Mesenchymal stem cell (in vitro differentiated cells and primary cell): ENCODE measurements at regions not wholly inside any gene's neighbourhood (a gene's known extent, or its start where the extent isn't known, plus 50 kb on each side); places are given as distances from the start of the nearest gene placed in this dataset.

ENCODE experiments used
- DNase-seq: peaks from one replicate; pipeline ENCODE4 v3.0.0-alpha.2; 2013
- H2AFZ ChIP-seq: one replicate; pipeline ENCODE4 v1.6.1; 2013; ENCODE audit warnings: low read depth, mild to moderate bottlenecking, control low read depth, inconsistent platforms, low read length, moderate library complexity
- H2AK5ac ChIP-seq: 2 replicates; pipeline ENCODE4 v1.6.1; 2013; ENCODE audit warnings: low read length, moderate library complexity, mild to moderate bottlenecking, inconsistent platforms; ENCODE audit not compliant: severe bottlenecking
- H2BK120ac ChIP-seq: one replicate; pipeline ENCODE4 v1.6.1; 2013; ENCODE audit warnings: low read depth, mild to moderate bottlenecking, inconsistent platforms, low read length, moderate library complexity
- H2BK12ac ChIP-seq, 2 experiments: one replicate each; pipeline ENCODE4 v1.6.1; 2013; ENCODE audit warnings: inconsistent platforms in 2 of 2, low read length in 2 of 2, mild to moderate bottlenecking in 2 of 2, moderate library complexity in 2 of 2, control low read depth in 1 of 2
- H2BK15ac ChIP-seq: one replicate; pipeline ENCODE4 v1.6.1; 2013; ENCODE audit warnings: mild to moderate bottlenecking, low read depth, inconsistent platforms; ENCODE audit not compliant: poor library complexity, severe bottlenecking
- H2BK5ac ChIP-seq: 2 replicates; pipeline ENCODE4 v1.6.1; 2013; ENCODE audit warnings: low read depth, mild to moderate bottlenecking, low read length, control low read depth, inconsistent platforms; ENCODE audit not compliant: poor library complexity, severe bottlenecking
- H3K14ac ChIP-seq, 2 experiments: one replicate each; pipeline ENCODE4 v1.6.1; 2013; ENCODE audit warnings: inconsistent platforms in 2 of 2, low read length in 2 of 2, control low read depth in 1 of 2, mild to moderate bottlenecking in 1 of 2, moderate library complexity in 1 of 2
- H3K18ac ChIP-seq, 2 experiments: one replicate each; pipeline ENCODE4 v1.6.1; 2013; ENCODE audit warnings: inconsistent platforms in 2 of 2, low read length in 2 of 2, control low read depth in 1 of 2, low read depth in 1 of 2, mild to moderate bottlenecking in 1 of 2
- H3K23ac ChIP-seq, 2 experiments: one replicate each; pipeline ENCODE4 v1.6.1; 2013; ENCODE audit warnings: inconsistent platforms in 2 of 2, low read length in 2 of 2, mild to moderate bottlenecking in 2 of 2, moderate library complexity in 2 of 2, control low read depth in 1 of 2
- H3K27ac ChIP-seq: 2 replicates; pipeline ENCODE4 v1.5.1; 2013; ENCODE audit warnings: mild to moderate bottlenecking, moderate library complexity, low read length, control low read depth, inconsistent platforms; ENCODE audit not compliant: poor library complexity, severe bottlenecking
- H3K27me3 ChIP-seq, 2 experiments: 2 replicates each; pipeline versions ENCODE4 v1.6.1 to v1.7.0; 2013; ENCODE audit warnings: low read length in 2 of 2, mild to moderate bottlenecking in 2 of 2, moderate library complexity in 2 of 2, control low read depth in 1 of 2, inconsistent platforms in 1 of 2; ENCODE audit not compliant: control insufficient read depth in 1 of 2, insufficient read depth in 1 of 2
- H3K36me3 ChIP-seq, 2 experiments: 2 replicates each; pipeline versions ENCODE4 v1.6.1 to v1.7.0; 2013; ENCODE audit warnings: low read length in 2 of 2, control low read depth in 1 of 2, inconsistent platforms in 1 of 2, low read depth in 1 of 2, mild to moderate bottlenecking in 1 of 2; ENCODE audit not compliant: insufficient read depth in 2 of 2, control insufficient read depth in 1 of 2
- H3K4ac ChIP-seq, 2 experiments: one replicate each; pipeline ENCODE4 v1.6.1; 2013; ENCODE audit warnings: inconsistent platforms in 2 of 2, low read length in 2 of 2, mild to moderate bottlenecking in 2 of 2, moderate library complexity in 2 of 2, control low read depth in 1 of 2, low read depth in 1 of 2
- H3K4me1 ChIP-seq: 2 replicates; pipeline ENCODE4 v1.6.1; 2013; ENCODE audit warnings: low read depth, low read length, control low read depth; ENCODE audit not compliant: control insufficient read depth, insufficient read depth
- H3K4me2 ChIP-seq: 2 replicates; pipeline ENCODE4 v1.6.1; 2013; ENCODE audit warnings: low read length, mild to moderate bottlenecking, inconsistent platforms; ENCODE audit not compliant: poor library complexity, severe bottlenecking
- H3K4me3 ChIP-seq, 2 experiments: 2 replicates each; pipeline versions ENCODE4 v1.5.1 to v1.7.0; 2013; ENCODE audit warnings: low read length in 2 of 2, mild to moderate bottlenecking in 2 of 2, control low read depth in 1 of 2, low read depth in 1 of 2; ENCODE audit not compliant: insufficient read depth in 1 of 2
- H3K79me1 ChIP-seq: replicated peaks from 2 replicates; pipeline ENCODE4 v1.6.1; 2013; ENCODE audit warnings: mild to moderate bottlenecking, control low read depth, low read length, inconsistent platforms; ENCODE audit not compliant: poor library complexity, severe bottlenecking
- H3K9ac ChIP-seq: 2 replicates; pipeline ENCODE4 v1.7.0; 2013; ENCODE audit warnings: mild to moderate bottlenecking, low read length, moderate library complexity
- H3K9me3 ChIP-seq: 2 replicates; pipeline ENCODE4 v1.7.0; 2013; ENCODE audit warnings: mild to moderate bottlenecking, low read length; ENCODE audit not compliant: control insufficient read depth
- H4K8ac ChIP-seq: one replicate; pipeline ENCODE4 v1.6.1; 2013; ENCODE audit warnings: inconsistent platforms, mild to moderate bottlenecking, low read length, moderate library complexity
- H4K91ac ChIP-seq: one replicate; pipeline ENCODE4 v1.6.1; 2013; ENCODE audit warnings: mild to moderate bottlenecking, low read length, inconsistent platforms
- WGBS: methylation state at CpG from one replicate; pipeline ENCODE4 v1.1.7; 2013; ENCODE audit warnings: mixed read lengths; 5-methylcytosine and 5-hydroxymethylcytosine counted together

- Histone ChIP-seq H3K9ac (no peak overlapping the region), H3K36me3 (no peaks in the 10 kb centered on the region), H2BK5ac (no peak overlapping the region), H3K14ac (no peak overlapping the region), H3K18ac (no peak overlapping the region), H3K27ac (no peak overlapping the region), H2AK5ac (no peak overlapping the region), H2BK12ac (no peak overlapping the region), H4K91ac (no peak overlapping the region), H2AFZ (no peak overlapping the region), H3K4me1 (peaks cover 3% of the 10 kb centered on the region), H3K79me1 (no peaks in the 10 kb centered on the region), H3K9me3 (no peaks in the 10 kb centered on the region), H3K27me3 (no peaks in the 10 kb centered on the region), H3K23ac (no peak overlapping the region), H3K4me2 (no peak overlapping the region), H4K8ac (no peak overlapping the region), H3K4me3 (no peak overlapping the region), H3K4ac (no peak overlapping the region), H2BK15ac (no peak overlapping the region), H2BK120ac (no peak overlapping the region)
- DNase-seq: no peak
- 79% methylated on average over 27 of the region's 28 CpGs for WGBS
Observed at GRCh38 chr14:105855893-105856675, 329.7 kb downstream of the TMEM121 start.

GRCh38 chr14:105856676-105857219 lies 330.4 kb downstream of the TMEM121 start:
- Histone ChIP-seq H2BK5ac (no peak overlapping the region), H3K4me3 (no peak overlapping the region), H2AFZ (no peak overlapping the region), H2AK5ac (no peak overlapping the region), H3K27me3 (no peaks in the 10 kb centered on the region), H3K9ac (no peak overlapping the region), H3K4me2 (no peak overlapping the region), H3K79me1 (no peaks in the 10 kb centered on the region), H2BK12ac (no peak overlapping the region), H3K4me1 (peaks cover 3% of the 10 kb centered on the region), H3K23ac (no peak overlapping the region), H3K14ac (no peak overlapping the region), H4K91ac (no peak overlapping the region), H2BK120ac (no peak overlapping the region), H3K9me3 (no peaks in the 10 kb centered on the region), H3K36me3 (no peaks in the 10 kb centered on the region), H3K27ac (no peak overlapping the region), H3K18ac (no peak overlapping the region), H3K4ac (no peak overlapping the region), H2BK15ac (no peak overlapping the region), H4K8ac (no peak overlapping the region)
- no peak for DNase-seq
- no CpG with 5 or more reads among the region's 2 CpGs for WGBS

- Histone ChIP-seq H2BK15ac (no peak overlapping the region), H3K4ac (no peak overlapping the region), H2AFZ (no peak overlapping the region), H2BK120ac (no peak overlapping the region), H2BK5ac (no peak overlapping the region), H3K18ac (no peak overlapping the region), H3K9me3 (no peaks in the 10 kb centered on the region), H3K27ac (no peak overlapping the region), H3K79me1 (no peaks in the 10 kb centered on the region), H3K9ac (no peak overlapping the region), H3K23ac (no peak overlapping the region), H4K91ac (no peak overlapping the region), H3K4me2 (no peak overlapping the region), H2BK12ac (no peak overlapping the region), H3K14ac (no peak overlapping the region), H3K4me3 (peak overlapping the region in 1 of 2 experiments; percentile 8), H3K27me3 (no peaks in the 10 kb centered on the region), H2AK5ac (no peak overlapping the region), H4K8ac (no peak overlapping the region), H3K36me3 (no peaks in the 10 kb centered on the region), H3K4me1 (peaks cover 3% of the 10 kb centered on the region)
- no peak for DNase-seq
- 47% methylated on average over 1 of the region's 1 CpG for WGBS
Observed at GRCh38 chr14:105857220-105857825, 330.9 kb downstream of the TMEM121 start.

- H3K18ac ChIP-seq: no peak overlapping the region
- H4K91ac ChIP-seq: peak overlapping the region; percentile 56
- no peaks in the 10 kb centered on the region for H3K9me3 ChIP-seq
- no peaks in the 10 kb centered on the region for H3K79me1 ChIP-seq
- H3K27me3 ChIP-seq: no peaks in the 10 kb centered on the region
- no peak overlapping the region for H3K27ac ChIP-seq
- H2AK5ac ChIP-seq: no peak overlapping the region
- no peak overlapping the region for H3K23ac ChIP-seq
- H3K4me3 ChIP-seq: peak overlapping the region in 1 of 2 experiments; percentile 15
- no peak overlapping the region for H3K14ac ChIP-seq
- no peak overlapping the region for H2BK5ac ChIP-seq
- 78% methylated on average over 9 of the region's 9 CpGs for WGBS
- H3K4ac ChIP-seq: no peak overlapping the region
- H3K36me3 ChIP-seq: no peaks in the 10 kb centered on the region
- no peak overlapping the region for H2AFZ ChIP-seq
- H2BK15ac ChIP-seq: no peak overlapping the region
- no peak overlapping the region for H3K4me2 ChIP-seq
- H3K9ac ChIP-seq: no peak overlapping the region
- DNase-seq: no peak
- no peak overlapping the region for H2BK120ac ChIP-seq
- H3K4me1 ChIP-seq: peaks cover 3% of the 10 kb centered on the region
- no peak overlapping the region for H4K8ac ChIP-seq
- no peak overlapping the region for H2BK12ac ChIP-seq
Observed at GRCh38 chr14:105857826-105858675, 331.7 kb downstream of the TMEM121 start.
